GM20000 (cell line): ENCODE measurements at regions not wholly inside any gene's neighbourhood (a gene's known extent, or its start where the extent isn't known, plus 50 kb on each side); places are given as distances from the start of the nearest gene placed in this dataset.

ENCODE experiments used
- DNase-seq: peaks from one replicate; pipeline ENCODE4 v3.0.0; 2012; ENCODE audit warnings: low spot score
- CTCF ChIP-seq: IDR thresholded peaks from 2 replicates; pipeline ENCODE4 v1.5.1; 2012; ENCODE audit warnings: mild to moderate bottlenecking, control low read depth; ENCODE audit errors: extremely low read depth, missing control alignments

- DNase-seq, result no peak
- no peak for TF ChIP-seq CTCF
Measured at GRCh38 chr12:39240587-39240986, 202.3 kb downstream of the KIF21A start.

- no peak for DNase-seq
- no peak for TF ChIP-seq CTCF
Measured at GRCh38 chr12:39239490-39240486, 203.1 kb downstream of the KIF21A start.

GRCh38 chr12:39237004-39237403 lies 205.9 kb downstream of the KIF21A start:
- TF ChIP-seq CTCF, result no peak
- no peak for DNase-seq

- no peak for TF ChIP-seq CTCF
- DNase-seq, result no peak
Measured at GRCh38 chr12:39235990-39236767, 206.7 kb downstream of the KIF21A start.

GRCh38 chr12:39230086-39230485 lies 212.8 kb downstream of the KIF21A start:
- no peak for DNase-seq
- TF ChIP-seq CTCF, result no peak

- no peak for DNase-seq
Measured at GRCh38 chr12:39227218-39227617, 215.7 kb downstream of the KIF21A start.

More at GRCh38 chr12:39227218-39227617, 215.7 kb downstream of the KIF21A start:
- no peak for TF ChIP-seq CTCF
